Medulla oblongata (tissue), 1 donor: ENCODE measurements at regions not wholly inside any gene's neighbourhood (a gene's known extent, or its start where the extent isn't known, plus 50 kb on each side); places are given as distances from the start of the nearest gene placed in this dataset.

ENCODE experiments used
- DNase-seq: peaks from one replicate; pipeline ENCODE4 v3.0.0-alpha.2; 2015; ENCODE audit errors: extremely low spot score

- DNase-seq, result no peak
Measured at GRCh38 chr2:126307740-126308139, 348.2 kb upstream of the GYPC start.

GRCh38 chr2:126309185-126309584 lies 346.8 kb upstream of the GYPC start:
- no peak for DNase-seq

GRCh38 chr2:126312579-126312978 lies 343.4 kb upstream of the GYPC start:
- DNase-seq, result no peak

- no peak for DNase-seq
Measured at GRCh38 chr2:126315828-126316227, 340.1 kb upstream of the GYPC start.

- no peak for DNase-seq
Measured at GRCh38 chr2:126317790-126318431, 338.0 kb upstream of the GYPC start.

GRCh38 chr2:126322342-126322741 lies 333.6 kb upstream of the GYPC start:
- no peak for DNase-seq

- DNase-seq, result no peak
Measured at GRCh38 chr2:126325202-126325601, 330.8 kb upstream of the GYPC start.

- no peak for DNase-seq
Measured at GRCh38 chr2:126329173-126329572, 326.8 kb upstream of the GYPC start.

- DNase-seq, result no peak
Measured at GRCh38 chr2:126342457-126342856, 313.5 kb upstream of the GYPC start.

GRCh38 chr2:126343136-126343535 lies 312.8 kb upstream of the GYPC start:
- DNase-seq, result no peak

GRCh38 chr2:126344493-126344892 lies 311.5 kb upstream of the GYPC start:
- DNase-seq, result no peak

GRCh38 chr2:126345691-126346090 lies 310.3 kb upstream of the GYPC start:
- DNase-seq, result no peak

- DNase-seq, result no peak
Measured at GRCh38 chr2:126356631-126357030, 299.3 kb upstream of the GYPC start.

- no peak for DNase-seq
Measured at GRCh38 chr2:126358122-126358521, 297.8 kb upstream of the GYPC start.

GRCh38 chr2:126359494-126359893 lies 296.5 kb upstream of the GYPC start:
- no peak for DNase-seq

- no peak for DNase-seq
Measured at GRCh38 chr2:126367361-126367760, 288.6 kb upstream of the GYPC start.

GRCh38 chr2:126368758-126369157 lies 287.2 kb upstream of the GYPC start:
- peak; percentile 21 for DNase-seq

- peak; percentile 7 for DNase-seq
Measured at GRCh38 chr2:126370201-126370600, 285.8 kb upstream of the GYPC start.

- DNase-seq, result no peak
Measured at GRCh38 chr2:126372406-126372805, 283.6 kb upstream of the GYPC start.

GRCh38 chr2:126378176-126378575 lies 277.8 kb upstream of the GYPC start:
- DNase-seq, result no peak

GRCh38 chr2:126381091-126381490 lies 274.9 kb upstream of the GYPC start:
- DNase-seq, result peak; percentile 56

- DNase-seq, result no peak
Measured at GRCh38 chr2:126382998-126383397, 273.0 kb upstream of the GYPC start.

GRCh38 chr2:126383800-126384199 lies 272.2 kb upstream of the GYPC start:
- DNase-seq, result no peak

GRCh38 chr2:126385441-126385840 lies 270.5 kb upstream of the GYPC start:
- no peak for DNase-seq
